Panc1 (cell line): ENCODE measurements at regions not wholly inside any gene's neighbourhood (a gene's known extent, or its start where the extent isn't known, plus 50 kb on each side); places are given as distances from the start of the nearest gene placed in this dataset.

ENCODE experiments used
- ATAC-seq: fragments of 200-7000 bp; cut with Tn5 transposase; 2 replicates; pipeline ENCODE4 v1.9.1; 2020; ENCODE audit warnings: mild to moderate bottlenecking, moderate library complexity
- BruUV-seq: library from RNA; stranded (reverse); fragments of 400-500 nt; replicated peaks from 2 replicates; lab custom pipeline; 2021; lab: Mats Ljungman, UMichigan
- CTCF ChIA-PET: fragments of 300-600 bp; sonication (Branson Sonifier 250); formaldehyde crosslinking; loops from one replicate; lab custom pipeline; 2022; ENCODE audit warnings: antibody characterized with exemption; lab: Charles Lee
- POLR2A ChIA-PET: fragments of 300-600 bp; sonication (Branson Sonifier 250); formaldehyde crosslinking; loops from one replicate; lab custom pipeline; 2022; ENCODE audit warnings: antibody characterized with exemption; lab: Charles Lee
- DNase-seq: peaks from one replicate; pipeline ENCODE4 v3.0.0-alpha.2; 2010; ENCODE audit warnings: low read depth, low spot score
- H3K27ac ChIP-seq: 2 replicates; pipeline ENCODE4 v1.5.1; 2011; ENCODE audit warnings: mild to moderate bottlenecking, low read length, inconsistent platforms
- H3K27me3 ChIP-seq: fragments of 200-500 bp; sonication (Bioruptor generic); 2 replicates; pipeline ENCODE4 v1.6.0; 2014; ENCODE audit warnings: low read length, inconsistent platforms; ENCODE audit not compliant: control insufficient read depth, insufficient read depth
- H3K36me3 ChIP-seq: fragments of 200-500 bp; sonication (Bioruptor generic); 2 replicates; pipeline ENCODE4 v1.5.1; 2014; ENCODE audit warnings: inconsistent platforms, mild to moderate bottlenecking, low read length, moderate library complexity; ENCODE audit not compliant: control insufficient read depth, insufficient read depth
- H3K4me1 ChIP-seq: 2 replicates; pipeline ENCODE4 v1.5.1; 2011; ENCODE audit warnings: inconsistent platforms, mild to moderate bottlenecking, low read length, moderate library complexity; ENCODE audit not compliant: control insufficient read depth, insufficient read depth
- H3K4me3 ChIP-seq, 2 experiments: 2 replicates each; pipeline ENCODE4 v1.5.1; 2011 to 2012; ENCODE audit warnings: low read depth in 2 of 2, low read length in 2 of 2, mild to moderate bottlenecking in 2 of 2, inconsistent platforms in 1 of 2, moderate library complexity in 1 of 2
- H3K9me3 ChIP-seq: fragments of 200-500 bp; sonication (Bioruptor generic); 2 replicates; pipeline ENCODE4 v1.5.1; 2014; ENCODE audit warnings: low read depth, mild to moderate bottlenecking, inconsistent platforms, low read length, moderate library complexity; ENCODE audit not compliant: control insufficient read depth, insufficient read depth
- POLR2AphosphoS5 ChIP-seq: IDR thresholded peaks from 2 replicates; pipeline ENCODE4 v1.6.1; 2012; ENCODE audit warnings: mild to moderate bottlenecking, low read depth, low read length, moderate library complexity
- SIN3A ChIP-seq: IDR thresholded peaks from 2 replicates; pipeline ENCODE4 v1.6.1; 2012; ENCODE audit warnings: low read depth, mild to moderate bottlenecking, low read length, moderate library complexity, borderline replicate concordance; ENCODE audit not compliant: insufficient read depth
- TCF7L2 ChIP-seq: IDR thresholded peaks from 2 replicates; pipeline ENCODE4 v1.6.1; 2011; ENCODE audit warnings: mild to moderate bottlenecking, low read depth, low read length, inconsistent platforms
- in situ Hi-C: cut with HindIII; loops from 2 replicates; pipeline ENCODE4 v1.10.0; 2016; ENCODE audit warnings: low sequenced_read_pairs, low pct_unique_long_range_greater_than_20kb
- intact Hi-C: fragments of 100-400 bp; cut with micrococcal nuclease; formaldehyde crosslinking; loops from one replicate; pipeline ENCODE4 v1.10.0; 2022; ENCODE audit not compliant: unreplicated experiment
- TF ChIP-seq, protein P1 (sequence below), 2 experiments: IDR thresholded peaks; 2 replicates each; pipeline ENCODE4 v1.6.1; 2011 to 2012; ENCODE audit warnings: low read depth in 2 of 2, control low read depth in 1 of 2, low read length in 1 of 2, mild to moderate bottlenecking in 1 of 2, moderate library complexity in 1 of 2; ENCODE audit not compliant: insufficient read depth in 1 of 2
- TF ChIP-seq, protein P2 (sequence below): fragments of 450-650 bp; IDR thresholded peaks from 2 replicates; pipeline ENCODE4 v1.5.1; 2017; ENCODE audit warnings: mild to moderate bottlenecking

DNA sequence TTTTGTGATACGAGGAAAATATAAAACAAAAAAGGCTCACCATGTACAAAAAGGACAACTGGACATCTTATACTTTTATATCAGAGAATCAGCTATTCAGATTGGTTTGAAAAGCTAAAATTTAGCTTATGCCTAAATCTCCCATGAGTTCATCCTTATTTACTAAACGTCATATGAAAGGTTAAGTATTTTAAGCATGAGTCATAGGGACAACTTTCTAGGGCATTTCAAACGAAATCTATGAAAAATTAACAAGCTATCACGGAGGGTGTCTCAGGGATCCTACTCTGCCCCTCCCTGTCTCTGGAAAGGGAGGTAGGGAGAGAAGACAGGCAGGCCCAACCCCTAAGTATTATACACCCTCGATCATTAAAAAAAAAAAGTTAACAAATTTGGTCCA, 124.1 kb upstream of the LOC128125822 start:
- Histone ChIP-seq H3K27me3 (no peaks in the 10 kb centered on the region), H3K9me3 (no peaks in the 10 kb centered on the region), H3K36me3 (no peaks in the 10 kb centered on the region), H3K27ac (no peak overlapping the region), H3K4me3 (no peak overlapping the region), H3K4me1 (no peaks in the 10 kb centered on the region)
- CTCF ChIA-PET: no interaction called here
- no peak for TF ChIP-seq POLR2AphosphoS5
- TF ChIP-seq, protein P1, sequence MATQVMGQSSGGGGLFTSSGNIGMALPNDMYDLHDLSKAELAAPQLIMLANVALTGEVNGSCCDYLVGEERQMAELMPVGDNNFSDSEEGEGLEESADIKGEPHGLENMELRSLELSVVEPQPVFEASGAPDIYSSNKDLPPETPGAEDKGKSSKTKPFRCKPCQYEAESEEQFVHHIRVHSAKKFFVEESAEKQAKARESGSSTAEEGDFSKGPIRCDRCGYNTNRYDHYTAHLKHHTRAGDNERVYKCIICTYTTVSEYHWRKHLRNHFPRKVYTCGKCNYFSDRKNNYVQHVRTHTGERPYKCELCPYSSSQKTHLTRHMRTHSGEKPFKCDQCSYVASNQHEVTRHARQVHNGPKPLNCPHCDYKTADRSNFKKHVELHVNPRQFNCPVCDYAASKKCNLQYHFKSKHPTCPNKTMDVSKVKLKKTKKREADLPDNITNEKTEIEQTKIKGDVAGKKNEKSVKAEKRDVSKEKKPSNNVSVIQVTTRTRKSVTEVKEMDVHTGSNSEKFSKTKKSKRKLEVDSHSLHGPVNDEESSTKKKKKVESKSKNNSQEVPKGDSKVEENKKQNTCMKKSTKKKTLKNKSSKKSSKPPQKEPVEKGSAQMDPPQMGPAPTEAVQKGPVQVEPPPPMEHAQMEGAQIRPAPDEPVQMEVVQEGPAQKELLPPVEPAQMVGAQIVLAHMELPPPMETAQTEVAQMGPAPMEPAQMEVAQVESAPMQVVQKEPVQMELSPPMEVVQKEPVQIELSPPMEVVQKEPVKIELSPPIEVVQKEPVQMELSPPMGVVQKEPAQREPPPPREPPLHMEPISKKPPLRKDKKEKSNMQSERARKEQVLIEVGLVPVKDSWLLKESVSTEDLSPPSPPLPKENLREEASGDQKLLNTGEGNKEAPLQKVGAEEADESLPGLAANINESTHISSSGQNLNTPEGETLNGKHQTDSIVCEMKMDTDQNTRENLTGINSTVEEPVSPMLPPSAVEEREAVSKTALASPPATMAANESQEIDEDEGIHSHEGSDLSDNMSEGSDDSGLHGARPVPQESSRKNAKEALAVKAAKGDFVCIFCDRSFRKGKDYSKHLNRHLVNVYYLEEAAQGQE (IDR thresholded peaks at IDR 0.05; ENCODE audit: insufficient read depth in 1 of 2, low read depth in 2 of 2, low read length in 1 of 2): no peak
- no peak for TF ChIP-seq TCF7L2
- TF ChIP-seq, protein P2, sequence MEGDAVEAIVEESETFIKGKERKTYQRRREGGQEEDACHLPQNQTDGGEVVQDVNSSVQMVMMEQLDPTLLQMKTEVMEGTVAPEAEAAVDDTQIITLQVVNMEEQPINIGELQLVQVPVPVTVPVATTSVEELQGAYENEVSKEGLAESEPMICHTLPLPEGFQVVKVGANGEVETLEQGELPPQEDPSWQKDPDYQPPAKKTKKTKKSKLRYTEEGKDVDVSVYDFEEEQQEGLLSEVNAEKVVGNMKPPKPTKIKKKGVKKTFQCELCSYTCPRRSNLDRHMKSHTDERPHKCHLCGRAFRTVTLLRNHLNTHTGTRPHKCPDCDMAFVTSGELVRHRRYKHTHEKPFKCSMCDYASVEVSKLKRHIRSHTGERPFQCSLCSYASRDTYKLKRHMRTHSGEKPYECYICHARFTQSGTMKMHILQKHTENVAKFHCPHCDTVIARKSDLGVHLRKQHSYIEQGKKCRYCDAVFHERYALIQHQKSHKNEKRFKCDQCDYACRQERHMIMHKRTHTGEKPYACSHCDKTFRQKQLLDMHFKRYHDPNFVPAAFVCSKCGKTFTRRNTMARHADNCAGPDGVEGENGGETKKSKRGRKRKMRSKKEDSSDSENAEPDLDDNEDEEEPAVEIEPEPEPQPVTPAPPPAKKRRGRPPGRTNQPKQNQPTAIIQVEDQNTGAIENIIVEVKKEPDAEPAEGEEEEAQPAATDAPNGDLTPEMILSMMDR: no peak
- no TSS peak for BruUV-seq
- POLR2A ChIA-PET: no interaction called here
- in situ Hi-C loops (no loop called here), intact Hi-C loops (no loop called here)
- DNase-seq: no peak
- no peak for ATAC-seq

DNA sequence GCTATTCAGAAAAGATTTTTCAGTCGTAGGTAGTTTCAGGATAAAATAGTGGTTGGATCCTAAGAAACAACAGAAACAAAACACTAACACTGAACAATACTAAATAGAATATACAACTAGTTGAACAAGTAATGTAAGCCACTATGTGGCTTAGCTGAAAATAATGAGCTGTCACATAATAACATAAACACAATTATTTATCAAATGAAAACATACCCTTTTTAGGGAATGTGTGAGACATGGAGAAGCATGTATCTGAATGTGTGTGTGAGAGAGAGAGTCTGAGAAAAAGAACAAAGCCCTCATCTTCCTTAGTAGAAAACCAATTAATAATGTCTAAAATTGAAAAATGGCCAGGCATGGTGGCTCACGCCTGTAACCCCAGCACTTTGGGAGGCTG, 122.6 kb upstream of the LOC128125822 start:
- Histone ChIP-seq H3K9me3 (no peaks in the 10 kb centered on the region), H3K4me3 (no peak overlapping the region), H3K27me3 (no peaks in the 10 kb centered on the region), H3K4me1 (no peaks in the 10 kb centered on the region), H3K36me3 (no peaks in the 10 kb centered on the region), H3K27ac (no peak overlapping the region)
- CTCF ChIA-PET: no interaction called here
- in situ Hi-C loops: no loop called here
- POLR2A ChIA-PET: no interaction called here
- intact Hi-C loops: no loop called here
- TF ChIP-seq TCF7L2 (no peak), POLR2AphosphoS5 (no peak), SIN3A (no peak)
- TF ChIP-seq, protein P2: no peak
- TF ChIP-seq, protein P1 (IDR thresholded peaks at IDR 0.05; ENCODE audit: insufficient read depth in 1 of 2, low read depth in 2 of 2, low read length in 1 of 2): no peak
- ATAC-seq (no peak), DNase-seq (no peak)
- BruUV-seq: no TSS peak
